PC-3 (cell line): ENCODE measurements at regions not wholly inside any gene's neighbourhood (a gene's known extent, or its start where the extent isn't known, plus 50 kb on each side); places are given as distances from the start of the nearest gene placed in this dataset.

Experiments used
- CTCF ChIP-seq: fragments of 300-600 bp; sonication (generic); conservative IDR thresholded peaks from 2 replicates; pipeline ENCODE4 v1.5.1; 2017; ENCODE audit warnings: antibody characterized with exemption, low read depth, mild to moderate bottlenecking, low read length
- EZH2phosphoT487 ChIP-seq: fragments of 300-600 bp; sonication (generic); IDR thresholded peaks from 2 replicates; pipeline ENCODE4 v1.6.1; 2018; ENCODE audit warnings: mild to moderate bottlenecking, antibody characterized with exemption, low read length, borderline replicate concordance

DNA sequence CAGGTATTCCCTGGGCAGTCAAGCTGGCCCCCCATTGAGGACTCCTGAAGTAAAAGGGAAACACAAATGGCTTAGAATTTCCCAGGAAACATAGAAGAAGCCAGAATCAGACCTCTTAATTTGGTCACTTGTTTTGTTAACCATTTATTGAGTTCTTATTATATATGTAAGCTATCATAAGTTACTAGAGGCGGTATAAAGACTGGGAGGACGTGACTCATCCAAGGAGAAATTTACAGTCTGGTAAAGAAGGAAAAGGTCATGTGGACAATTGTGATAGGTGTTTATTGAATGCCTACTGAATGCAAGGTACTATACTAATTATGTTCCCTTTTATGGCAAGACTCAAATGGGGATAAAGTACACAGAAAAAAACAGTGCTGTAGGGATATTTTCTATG lies 146.7 kb downstream of the DYRK2 start:
- TF ChIP-seq CTCF, result no peak
- no peak for TF ChIP-seq EZH2phosphoT487
